ENCODE measurements at regions not wholly inside any gene's neighbourhood (a gene's known extent, or its start where the extent isn't known, plus 50 kb on each side); places are given as distances from the start of the nearest gene placed in this dataset.

DNA sequence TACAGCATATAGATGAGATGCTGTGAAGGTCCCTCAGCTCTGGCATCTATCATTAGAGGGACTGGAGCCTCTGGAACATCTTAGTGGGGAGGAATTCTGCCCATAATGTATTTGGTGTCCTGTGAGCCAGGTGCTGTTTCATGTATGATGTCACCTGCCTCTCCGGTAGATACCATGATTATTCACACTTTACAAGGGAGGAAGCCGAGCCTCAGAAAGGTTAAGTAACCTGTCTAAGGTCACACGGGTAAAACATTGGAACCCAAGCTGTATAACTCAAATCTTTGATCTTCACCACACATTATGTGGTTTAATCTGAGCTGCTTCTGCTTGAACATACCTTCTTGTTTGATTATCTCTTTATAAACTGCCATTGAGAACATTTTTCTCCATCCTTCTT, 442.8 kb downstream of the BCOR start:
- POLR2A ChIA-PET, result no interaction called here
- Histone ChIP-seq H3K9me2 (ENCODE audit: insufficient read depth) (no peaks in the 10 kb centered on the region), H3K36me3 (ENCODE audit: control insufficient read depth in 1 of 2, insufficient read depth in 2 of 2, low read length in 2 of 2) (no peaks in the 10 kb centered on the region), H3K27me3 (ENCODE audit: insufficient read depth, low read length) (no peaks in the 10 kb centered on the region), H3K9me3 (ENCODE audit: control insufficient read depth in 1 of 2, insufficient read depth in 1 of 2, low read depth in 1 of 2, low read length in 2 of 2) (no peaks in the 10 kb centered on the region), H3K79me2 (ENCODE audit: insufficient read depth, low read length) (no peaks in the 10 kb centered on the region), H3K4me2 (ENCODE audit: low read length) (no peak overlapping the region), H2AFZ (ENCODE audit: low read depth, low read length, poor library complexity, severe bottlenecking) (no peak overlapping the region), H4K20me1 (ENCODE audit: insufficient read depth) (no peaks in the 10 kb centered on the region), H3K4me1 (ENCODE audit: control insufficient read depth in 1 of 2, insufficient read depth in 2 of 2, low read length in 2 of 2) (no peaks in the 10 kb centered on the region), H3K27ac (ENCODE audit: low read depth, low read length) (no peak overlapping the region), H3K9ac (ENCODE audit: low read length) (no peak overlapping the region), H3K4me3 (replicated peaks in 1 of 2; ENCODE audit: low read depth in 1 of 2, low read length in 2 of 2) (no peak overlapping the region)
- RAD21 ChIA-PET (ENCODE audit: low non-redundant PET in 1 of 2, low total read pairs in 2 of 2, uncharacterized antibody in 2 of 2, unreplicated experiment in 2 of 2), result no interaction called here
- DNase-seq (ENCODE audit: low read depth, low spot score), result no peak
- TF ChIP-seq, protein P1, sequence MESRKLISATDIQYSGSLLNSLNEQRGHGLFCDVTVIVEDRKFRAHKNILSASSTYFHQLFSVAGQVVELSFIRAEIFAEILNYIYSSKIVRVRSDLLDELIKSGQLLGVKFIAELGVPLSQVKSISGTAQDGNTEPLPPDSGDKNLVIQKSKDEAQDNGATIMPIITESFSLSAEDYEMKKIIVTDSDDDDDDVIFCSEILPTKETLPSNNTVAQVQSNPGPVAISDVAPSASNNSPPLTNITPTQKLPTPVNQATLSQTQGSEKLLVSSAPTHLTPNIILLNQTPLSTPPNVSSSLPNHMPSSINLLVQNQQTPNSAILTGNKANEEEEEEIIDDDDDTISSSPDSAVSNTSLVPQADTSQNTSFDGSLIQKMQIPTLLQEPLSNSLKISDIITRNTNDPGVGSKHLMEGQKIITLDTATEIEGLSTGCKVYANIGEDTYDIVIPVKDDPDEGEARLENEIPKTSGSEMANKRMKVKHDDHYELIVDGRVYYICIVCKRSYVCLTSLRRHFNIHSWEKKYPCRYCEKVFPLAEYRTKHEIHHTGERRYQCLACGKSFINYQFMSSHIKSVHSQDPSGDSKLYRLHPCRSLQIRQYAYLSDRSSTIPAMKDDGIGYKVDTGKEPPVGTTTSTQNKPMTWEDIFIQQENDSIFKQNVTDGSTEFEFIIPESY (IDR thresholded peaks at IDR 0.05; ENCODE audit: extremely low read depth, insufficient replicate concordance, low read length), result no peak
- TF ChIP-seq SRF (IDR thresholded peaks at IDR 0.05; ENCODE audit: low read depth) (no peak), RAD21 (IDR thresholded peaks at IDR 0.05; ENCODE audit: low read depth) (no peak), EGR1 (IDR thresholded peaks at IDR 0.05; ENCODE audit: low read depth) (no peak), CEBPB (IDR thresholded peaks at IDR 0.05; ENCODE audit: low read depth) (no peak), ATF3 (IDR thresholded peaks at IDR 0.05) (no peak), ZFX (IDR thresholded peaks at IDR 0.05) (no peak), JUND (IDR thresholded peaks at IDR 0.05) (no peak), YY1 (IDR thresholded peaks at IDR 0.05; ENCODE audit: extremely low read depth, insufficient replicate concordance, low read depth, low read length) (no peak), ELF1 (IDR thresholded peaks at IDR 0.05; ENCODE audit: borderline replicate concordance, low read depth) (no peak), CBX3 (IDR thresholded peaks at IDR 0.05; ENCODE audit: low read depth) (no peak), SIN3A (IDR thresholded peaks at IDR 0.05; ENCODE audit: low read depth) (no peak), POLR2A (IDR thresholded peaks at IDR 0.05; ENCODE audit: borderline replicate concordance, extremely low read depth, insufficient read depth, insufficient read length) (no peak), SP1 (IDR thresholded peaks at IDR 0.05; ENCODE audit: low read depth) (no peak), ZNF274 (IDR thresholded peaks at IDR 0.05; ENCODE audit: low read depth, low read length) (no peak)
- TF ChIP-seq, protein P2, sequence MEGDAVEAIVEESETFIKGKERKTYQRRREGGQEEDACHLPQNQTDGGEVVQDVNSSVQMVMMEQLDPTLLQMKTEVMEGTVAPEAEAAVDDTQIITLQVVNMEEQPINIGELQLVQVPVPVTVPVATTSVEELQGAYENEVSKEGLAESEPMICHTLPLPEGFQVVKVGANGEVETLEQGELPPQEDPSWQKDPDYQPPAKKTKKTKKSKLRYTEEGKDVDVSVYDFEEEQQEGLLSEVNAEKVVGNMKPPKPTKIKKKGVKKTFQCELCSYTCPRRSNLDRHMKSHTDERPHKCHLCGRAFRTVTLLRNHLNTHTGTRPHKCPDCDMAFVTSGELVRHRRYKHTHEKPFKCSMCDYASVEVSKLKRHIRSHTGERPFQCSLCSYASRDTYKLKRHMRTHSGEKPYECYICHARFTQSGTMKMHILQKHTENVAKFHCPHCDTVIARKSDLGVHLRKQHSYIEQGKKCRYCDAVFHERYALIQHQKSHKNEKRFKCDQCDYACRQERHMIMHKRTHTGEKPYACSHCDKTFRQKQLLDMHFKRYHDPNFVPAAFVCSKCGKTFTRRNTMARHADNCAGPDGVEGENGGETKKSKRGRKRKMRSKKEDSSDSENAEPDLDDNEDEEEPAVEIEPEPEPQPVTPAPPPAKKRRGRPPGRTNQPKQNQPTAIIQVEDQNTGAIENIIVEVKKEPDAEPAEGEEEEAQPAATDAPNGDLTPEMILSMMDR (IDR thresholded peaks at IDR 0.05 in 2 of 3, conservative IDR thresholded peaks at IDR 0.05 in 1 of 3; ENCODE audit: borderline replicate concordance in 1 of 3, insufficient read depth in 1 of 3, low read depth in 2 of 3, low read length in 2 of 3), result no peak
- no peak for ATAC-seq
- intact Hi-C loops (cut with micrococcal nuclease), result loop anchor here (10.0 kb wide), 1 partner anchor 610 kb away; no protein-coding TSS in a partner anchor
- CTCF ChIA-PET, result no interaction called here
- BruUV-seq (replicated peaks), result no TSS peak

All from HCT116 (cell line).